Activated T-helper 1 cell treated with Interleukin-2 at 50 U/mL for 16 hours (primary cell): ENCODE measurements at regions not wholly inside any gene's neighbourhood (a gene's known extent, or its start where the extent isn't known, plus 50 kb on each side); places are given as distances from the start of the nearest gene placed in this dataset.
"Not testable (repeated sequence)": the region's sequence is repeated elsewhere in the genome, so short reads cannot be mapped to it uniquely, and the experiment has no call there.

Experiments used
- DNase-seq: peaks from one replicate; pipeline ENCODE4 v3.0.0-alpha.2; 2020; ENCODE audit warnings: low read depth

- no peak for DNase-seq
Observed at GRCh38 chrX:13420545-13421183, 100.8 kb upstream of the ATXN3L start.

GRCh38 chrX:13419918-13420317 is 100.1 kb upstream of the ATXN3L start:
- DNase-seq = no peak

- no peak for DNase-seq
Observed at GRCh38 chrX:13419276-13419675, 99.4 kb upstream of the ATXN3L start.

- DNase-seq = no peak
Observed at GRCh38 chrX:13418126-13419097, 98.6 kb upstream of the ATXN3L start.

- DNase-seq = no peak
Observed at GRCh38 chrX:13415509-13415908, 95.7 kb upstream of the ATXN3L start.

GRCh38 chrX:13414006-13414647 is 94.3 kb upstream of the ATXN3L start:
- DNase-seq = no peak

GRCh38 chrX:13412208-13412600 is 92.4 kb upstream of the ATXN3L start:
- no peak for DNase-seq

- no peak for DNase-seq
Observed at GRCh38 chrX:13411496-13412207, 91.8 kb upstream of the ATXN3L start.

- not testable (repeated sequence) for DNase-seq
Observed at GRCh38 chrX:13408599-13408998, 88.7 kb upstream of the ATXN3L start.

- not testable (repeated sequence) for DNase-seq
Observed at GRCh38 chrX:13404777-13405176, 84.9 kb upstream of the ATXN3L start.

- no peak for DNase-seq
Observed at GRCh38 chrX:13404364-13404763, 84.5 kb upstream of the ATXN3L start.

GRCh38 chrX:13401724-13402123 is 81.9 kb upstream of the ATXN3L start:
- DNase-seq = no peak

GRCh38 chrX:13398839-13399238 is 79.0 kb upstream of the ATXN3L start:
- no peak for DNase-seq

- no peak for DNase-seq
Observed at GRCh38 chrX:13397878-13398818, 78.3 kb upstream of the ATXN3L start.

GRCh38 chrX:13396924-13397323 is 77.1 kb upstream of the ATXN3L start:
- no peak for DNase-seq

- no peak for DNase-seq
Observed at GRCh38 chrX:13389501-13389900, 69.6 kb upstream of the ATXN3L start.

- DNase-seq = no peak
Observed at GRCh38 chrX:13387666-13388494, 68.0 kb upstream of the ATXN3L start.

GRCh38 chrX:13386636-13387035 is 66.8 kb upstream of the ATXN3L start:
- DNase-seq = no peak

- no peak for DNase-seq
Observed at GRCh38 chrX:13386092-13386491, 66.2 kb upstream of the ATXN3L start.

- no peak for DNase-seq
Observed at GRCh38 chrX:13383907-13384306, 64.1 kb upstream of the ATXN3L start.
